Keratinocyte (primary cell): ENCODE measurements at regions not wholly inside any gene's neighbourhood (a gene's known extent, or its start where the extent isn't known, plus 50 kb on each side); places are given as distances from the start of the nearest gene placed in this dataset.

Experiments used
- DNase-seq: peaks from one replicate; pipeline ENCODE4 v3.0.0-alpha.2; 2011; ENCODE audit warnings: low read depth, missing footprints, low spot score
- FAIRE-seq: peaks from 2 replicates; lab custom pipeline; 2011; peaks lifted over from hg19 to GRCh38; lab: Jason Lieb, UNC
- H2AFZ ChIP-seq: 2 replicates; pipeline ENCODE4 v1.6.0; 2012; ENCODE audit warnings: low read length, control low read depth, inconsistent platforms; ENCODE audit not compliant: control insufficient read depth
- H3K27ac ChIP-seq: 2 replicates; pipeline ENCODE4 v1.5.1; 2011; ENCODE audit warnings: low read length; ENCODE audit not compliant: control insufficient read depth, insufficient read depth
- H3K27me3 ChIP-seq: 3 replicates; pipeline ENCODE4 v1.6.0; 2011; ENCODE audit warnings: low read length; ENCODE audit not compliant: control insufficient read depth, insufficient read depth; ENCODE audit errors: extremely low read depth
- H3K36me3 ChIP-seq, 2 experiments: 2 replicates in 1 of 2; 3 replicates in 1 of 2; pipeline ENCODE4 v1.5.1; 2011; ENCODE audit warnings: low read length in 2 of 2, mild to moderate bottlenecking in 1 of 2; ENCODE audit not compliant: control insufficient read depth in 2 of 2, insufficient read depth in 2 of 2; ENCODE audit errors: extremely low read depth in 1 of 2
- H3K4me1 ChIP-seq: 3 replicates; pipeline ENCODE4 v1.5.1; 2011; ENCODE audit warnings: low read length; ENCODE audit not compliant: control insufficient read depth, insufficient read depth; ENCODE audit errors: extremely low read depth
- H3K4me2 ChIP-seq: 3 replicates; pipeline ENCODE4 v1.6.0; 2011; ENCODE audit warnings: low read depth, low read length; ENCODE audit not compliant: control insufficient read depth, insufficient read depth; ENCODE audit errors: extremely low read depth
- H3K4me3 ChIP-seq, 3 experiments: fragments of 200-600 bp in 1 of 3; sonication (generic) in 1 of 3; 2 replicates in 2 of 3; 3 replicates in 1 of 3; pipeline ENCODE4 v1.5.1; 2011 to 2016; ENCODE audit warnings: low read length in 3 of 3, mild to moderate bottlenecking in 3 of 3, control low read depth in 2 of 3, inconsistent platforms in 1 of 3, low read depth in 1 of 3, mixed read lengths in 1 of 3, mixed run types in 1 of 3, moderate library complexity in 1 of 3; ENCODE audit not compliant: control insufficient read depth in 2 of 3, insufficient read depth in 2 of 3; ENCODE audit errors: extremely low read depth in 1 of 3
- H3K79me2 ChIP-seq: 2 replicates; pipeline ENCODE4 v1.6.0; 2012; ENCODE audit warnings: low read length; ENCODE audit not compliant: control insufficient read depth, insufficient read depth
- H3K9ac ChIP-seq: 3 replicates; pipeline ENCODE4 v1.6.0; 2011; ENCODE audit warnings: low read length; ENCODE audit not compliant: control insufficient read depth, insufficient read depth; ENCODE audit errors: extremely low read depth
- H3K9me1 ChIP-seq: 3 replicates; pipeline ENCODE4 v1.6.0; 2011; ENCODE audit warnings: low read length; ENCODE audit not compliant: control insufficient read depth, insufficient read depth; ENCODE audit errors: extremely low read depth
- H3K9me3 ChIP-seq: 2 replicates; pipeline ENCODE4 v1.5.1; 2012; ENCODE audit warnings: low read depth, low read length; ENCODE audit not compliant: control insufficient read depth
- H4K20me1 ChIP-seq: 3 replicates; pipeline ENCODE4 v1.6.0; 2011; ENCODE audit warnings: low read length; ENCODE audit not compliant: control insufficient read depth, insufficient read depth; ENCODE audit errors: extremely low read depth
- CTCF ChIP-seq, 3 experiments: IDR thresholded peaks in 1 of 3; conservative IDR thresholded peaks in 1 of 3; optimal IDR thresholded peaks in 1 of 3; 2 replicates in 2 of 3; 3 replicates in 1 of 3; pipeline versions ENCODE3 to v1.5.1; 2011; ENCODE audit warnings: low read length in 3 of 3, mild to moderate bottlenecking in 3 of 3, moderate library complexity in 2 of 3, control low read depth in 1 of 3, inconsistent platforms in 1 of 3; ENCODE audit not compliant: insufficient read depth in 2 of 3; ENCODE audit errors: extremely low read depth in 1 of 3
- EZH2 ChIP-seq: IDR thresholded peaks from one replicate; pipeline ENCODE4 v1.6.1; 2012; ENCODE audit warnings: inconsistent platforms, mild to moderate bottlenecking, low read length, moderate library complexity
- dilution Hi-C: fragments of 300-500 bp; cut with MboI; formaldehyde crosslinking; loops from one replicate; pipeline ENCODE4 v1.7.0; 2020; ENCODE audit warnings: low sequenced_read_pairs; ENCODE audit not compliant: extremely low pct_ligation_motif_present

- Histone ChIP-seq H2AFZ (no peak overlapping the region), H4K20me1 (no peaks in the 10 kb centered on the region)
Observed at GRCh38 chr3:13242364-13242737, 169.1 kb upstream of the IQSEC1 start.

GRCh38 chr3:13241621-13242363, 168.6 kb upstream of the IQSEC1 start:
- Histone ChIP-seq H3K9me3 (no peaks in the 10 kb centered on the region), H3K36me3 (no peaks in the 10 kb centered on the region), H4K20me1 (no peaks in the 10 kb centered on the region), H3K27me3 (peaks cover 6% of the 10 kb centered on the region), H3K9ac (no peak overlapping the region), H3K9me1 (no peaks in the 10 kb centered on the region), H3K79me2 (no peaks in the 10 kb centered on the region), H3K4me2 (no peak overlapping the region), H3K4me3 (no peak overlapping the region), H2AFZ (no peak overlapping the region), H3K4me1 (peaks cover 16% of the 10 kb centered on the region), H3K27ac (no peak overlapping the region)
- FAIRE-seq (no peak), DNase-seq (no peak)
- TF ChIP-seq CTCF (optimal IDR thresholded peaks at IDR 0.05 in 1 of 3, IDR thresholded peaks at IDR 0.05 in 1 of 3, conservative IDR thresholded peaks at IDR 0.05 in 1 of 3; ENCODE audit: extremely low read depth in 1 of 3, insufficient read depth in 2 of 3, low read length in 3 of 3): no peak
- no peak for TF ChIP-seq EZH2
- dilution Hi-C loops: no loop called here

More at GRCh38 chr3:13242364-13242737, 169.1 kb upstream of the IQSEC1 start:
- no peaks in the 10 kb centered on the region for H3K9me1 ChIP-seq
- H3K4me2 ChIP-seq: no peak overlapping the region
- no peak overlapping the region for H3K4me3 ChIP-seq
- no peaks in the 10 kb centered on the region for H3K36me3 ChIP-seq
- H3K27me3 ChIP-seq: peaks cover 6% of the 10 kb centered on the region
- FAIRE-seq (no peak), DNase-seq (no peak)
- H3K79me2 ChIP-seq: no peaks in the 10 kb centered on the region
- H3K9me3 ChIP-seq: no peaks in the 10 kb centered on the region
- dilution Hi-C loops: no loop called here
- H3K9ac ChIP-seq: no peak overlapping the region
- no peak for TF ChIP-seq CTCF (optimal IDR thresholded peaks at IDR 0.05 in 1 of 3, IDR thresholded peaks at IDR 0.05 in 1 of 3, conservative IDR thresholded peaks at IDR 0.05 in 1 of 3; ENCODE audit: extremely low read depth in 1 of 3, insufficient read depth in 2 of 3, low read length in 3 of 3)
- no peak for TF ChIP-seq EZH2
- H3K27ac ChIP-seq: no peak overlapping the region
- H3K4me1 ChIP-seq: peaks cover 16% of the 10 kb centered on the region
